ENCODE measurements at regions not wholly inside any gene's neighbourhood (a gene's known extent, or its start where the extent isn't known, plus 50 kb on each side); places are given as distances from the start of the nearest gene placed in this dataset.

GRCh38 chr2:38192046-38192445, 116.1 kb upstream of the CYP1B1 start:
- no peak for FAIRE-seq
- TF ChIP-seq SPI1 (IDR thresholded peaks at IDR 0.05; ENCODE audit: low read depth, low read length) (no peak), POLR2A (IDR thresholded peaks at IDR 0.05; ENCODE audit: low read depth, low read length) (no peak), POLR2AphosphoS5 (IDR thresholded peaks at IDR 0.05; ENCODE audit: low read depth, low read length) (no peak), TAF1 (IDR thresholded peaks at IDR 0.05; ENCODE audit: low read depth, low read length) (no peak), POU2F2 (IDR thresholded peaks at IDR 0.05; ENCODE audit: low read depth, low read length) (no peak), PAX5 (IDR thresholded peaks at IDR 0.05; ENCODE audit: insufficient read depth, low read length, severe bottlenecking) (no peak)
- no peak for DNase-seq (ENCODE audit: insufficient read length, low spot score)

- TF ChIP-seq POLR2AphosphoS5 (IDR thresholded peaks at IDR 0.05; ENCODE audit: low read depth, low read length): no peak
- DNase-seq (ENCODE audit: insufficient read length, low spot score): no peak
- no peak for FAIRE-seq
Measured at GRCh38 chr2:38191516-38191915, 115.6 kb upstream of the CYP1B1 start.

GRCh38 chr2:38190542-38191218, 114.7 kb upstream of the CYP1B1 start:
- FAIRE-seq: no peak
- TF ChIP-seq POLR2AphosphoS5 (IDR thresholded peaks at IDR 0.05; ENCODE audit: low read depth, low read length): no peak
- no peak for TF ChIP-seq TAF1 (IDR thresholded peaks at IDR 0.05; ENCODE audit: low read depth, low read length)
- no peak for TF ChIP-seq PAX5 (IDR thresholded peaks at IDR 0.05; ENCODE audit: insufficient read depth, low read length, severe bottlenecking)
- TF ChIP-seq SPI1 (IDR thresholded peaks at IDR 0.05; ENCODE audit: low read depth, low read length): no peak
- TF ChIP-seq POLR2A (IDR thresholded peaks at IDR 0.05; ENCODE audit: low read depth, low read length): no peak
- TF ChIP-seq POU2F2 (IDR thresholded peaks at IDR 0.05; ENCODE audit: low read depth, low read length): no peak
- DNase-seq (ENCODE audit: insufficient read length, low spot score): no peak

- TF ChIP-seq POLR2AphosphoS5 (IDR thresholded peaks at IDR 0.05; ENCODE audit: low read depth, low read length) (no peak), PAX5 (IDR thresholded peaks at IDR 0.05; ENCODE audit: insufficient read depth, low read length, severe bottlenecking) (no peak), SPI1 (IDR thresholded peaks at IDR 0.05; ENCODE audit: low read depth, low read length) (no peak), POU2F2 (IDR thresholded peaks at IDR 0.05; ENCODE audit: low read depth, low read length) (no peak), POLR2A (IDR thresholded peaks at IDR 0.05; ENCODE audit: low read depth, low read length) (no peak), TAF1 (IDR thresholded peaks at IDR 0.05; ENCODE audit: low read depth, low read length) (no peak)
- DNase-seq (ENCODE audit: insufficient read length, low spot score) (no peak), FAIRE-seq (no peak)
Measured at GRCh38 chr2:38187541-38188011, 111.6 kb upstream of the CYP1B1 start.

- TF ChIP-seq SPI1 (IDR thresholded peaks at IDR 0.05; ENCODE audit: low read depth, low read length): peak; percentile 89
- no peak for TF ChIP-seq POU2F2 (IDR thresholded peaks at IDR 0.05; ENCODE audit: low read depth, low read length)
- no peak for TF ChIP-seq TAF1 (IDR thresholded peaks at IDR 0.05; ENCODE audit: low read depth, low read length)
- no peak for TF ChIP-seq POLR2A (IDR thresholded peaks at IDR 0.05; ENCODE audit: low read depth, low read length)
- TF ChIP-seq PAX5 (IDR thresholded peaks at IDR 0.05; ENCODE audit: insufficient read depth, low read length, severe bottlenecking): no peak
- no peak for DNase-seq (ENCODE audit: insufficient read length, low spot score)
- FAIRE-seq: peak; percentile 86
Measured at GRCh38 chr2:38185012-38185491, 109.1 kb upstream of the CYP1B1 start.

- TF ChIP-seq POU2F2 (IDR thresholded peaks at IDR 0.05; ENCODE audit: low read depth, low read length) (no peak), PAX5 (IDR thresholded peaks at IDR 0.05; ENCODE audit: insufficient read depth, low read length, severe bottlenecking) (no peak), TAF1 (IDR thresholded peaks at IDR 0.05; ENCODE audit: low read depth, low read length) (no peak), SPI1 (IDR thresholded peaks at IDR 0.05; ENCODE audit: low read depth, low read length) (no peak), POLR2A (IDR thresholded peaks at IDR 0.05; ENCODE audit: low read depth, low read length) (no peak), POLR2AphosphoS5 (IDR thresholded peaks at IDR 0.05; ENCODE audit: low read depth, low read length) (no peak)
- FAIRE-seq: no peak
Measured at GRCh38 chr2:38182492-38183003, 106.6 kb upstream of the CYP1B1 start.

GRCh38 chr2:38181806-38182491, 106.0 kb upstream of the CYP1B1 start:
- DNase-seq (ENCODE audit: insufficient read length, low spot score): no peak
- TF ChIP-seq POLR2A (IDR thresholded peaks at IDR 0.05; ENCODE audit: low read depth, low read length): no peak
- no peak for TF ChIP-seq TAF1 (IDR thresholded peaks at IDR 0.05; ENCODE audit: low read depth, low read length)
- TF ChIP-seq POU2F2 (IDR thresholded peaks at IDR 0.05; ENCODE audit: low read depth, low read length): no peak
- no peak for TF ChIP-seq PAX5 (IDR thresholded peaks at IDR 0.05; ENCODE audit: insufficient read depth, low read length, severe bottlenecking)
- no peak for TF ChIP-seq SPI1 (IDR thresholded peaks at IDR 0.05; ENCODE audit: low read depth, low read length)
- TF ChIP-seq POLR2AphosphoS5 (IDR thresholded peaks at IDR 0.05; ENCODE audit: low read depth, low read length): no peak
- no peak for FAIRE-seq

More at GRCh38 chr2:38182492-38183003, 106.6 kb upstream of the CYP1B1 start:
- DNase-seq (ENCODE audit: insufficient read length, low spot score): no peak

GRCh38 chr2:38180754-38181153, 104.8 kb upstream of the CYP1B1 start:
- TF ChIP-seq POU2F2 (IDR thresholded peaks at IDR 0.05; ENCODE audit: low read depth, low read length) (no peak), POLR2A (IDR thresholded peaks at IDR 0.05; ENCODE audit: low read depth, low read length) (no peak), POLR2AphosphoS5 (IDR thresholded peaks at IDR 0.05; ENCODE audit: low read depth, low read length) (no peak), SPI1 (IDR thresholded peaks at IDR 0.05; ENCODE audit: low read depth, low read length) (no peak), PAX5 (IDR thresholded peaks at IDR 0.05; ENCODE audit: insufficient read depth, low read length, severe bottlenecking) (no peak), TAF1 (IDR thresholded peaks at IDR 0.05; ENCODE audit: low read depth, low read length) (no peak)
- no peak for DNase-seq (ENCODE audit: insufficient read length, low spot score)
- no peak for FAIRE-seq

- FAIRE-seq (no peak), DNase-seq (ENCODE audit: insufficient read length, low spot score) (no peak)
- TF ChIP-seq SPI1 (IDR thresholded peaks at IDR 0.05; ENCODE audit: low read depth, low read length): peak; percentile 99
- TF ChIP-seq POLR2AphosphoS5 (IDR thresholded peaks at IDR 0.05; ENCODE audit: low read depth, low read length): no peak
- TF ChIP-seq TAF1 (IDR thresholded peaks at IDR 0.05; ENCODE audit: low read depth, low read length): no peak
- peak; percentile 42; the same call in 1 of the 2 replicates for TF ChIP-seq POU2F2 (IDR thresholded peaks at IDR 0.05; ENCODE audit: low read depth, low read length)
- TF ChIP-seq PAX5 (IDR thresholded peaks at IDR 0.05; ENCODE audit: insufficient read depth, low read length, severe bottlenecking): no peak
Measured at GRCh38 chr2:38178556-38179419, 102.8 kb upstream of the CYP1B1 start.

All from GM12891 (cell line).